ENCODE measurements at regions not wholly inside any gene's neighbourhood (a gene's known extent, or its start where the extent isn't known, plus 50 kb on each side); places are given as distances from the start of the nearest gene placed in this dataset.
"Not testable (repeated sequence)": the region's sequence is repeated elsewhere in the genome, so short reads cannot be mapped to it uniquely, and the experiment has no call there.

DNA sequence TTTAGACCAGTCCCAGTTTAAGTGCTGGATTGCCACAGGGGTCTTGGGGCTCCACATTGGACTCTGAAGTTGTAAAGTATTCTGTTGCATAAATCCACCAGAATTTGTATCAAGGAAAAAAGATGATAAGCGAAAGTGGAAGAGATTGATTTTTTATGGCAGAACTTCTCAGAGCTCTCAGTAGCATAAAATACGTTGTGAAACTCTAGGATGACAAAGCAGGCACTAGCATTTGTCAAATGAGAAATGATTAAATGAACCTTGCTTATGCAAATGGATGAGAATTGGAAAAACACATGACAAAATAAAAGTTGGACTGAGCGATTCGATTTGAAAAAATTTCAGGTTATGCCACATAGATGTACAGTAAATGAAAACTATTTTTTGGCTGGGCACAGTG lies 253.8 kb upstream of the RAB4A start:
- no peak for DNase-seq

DNA sequence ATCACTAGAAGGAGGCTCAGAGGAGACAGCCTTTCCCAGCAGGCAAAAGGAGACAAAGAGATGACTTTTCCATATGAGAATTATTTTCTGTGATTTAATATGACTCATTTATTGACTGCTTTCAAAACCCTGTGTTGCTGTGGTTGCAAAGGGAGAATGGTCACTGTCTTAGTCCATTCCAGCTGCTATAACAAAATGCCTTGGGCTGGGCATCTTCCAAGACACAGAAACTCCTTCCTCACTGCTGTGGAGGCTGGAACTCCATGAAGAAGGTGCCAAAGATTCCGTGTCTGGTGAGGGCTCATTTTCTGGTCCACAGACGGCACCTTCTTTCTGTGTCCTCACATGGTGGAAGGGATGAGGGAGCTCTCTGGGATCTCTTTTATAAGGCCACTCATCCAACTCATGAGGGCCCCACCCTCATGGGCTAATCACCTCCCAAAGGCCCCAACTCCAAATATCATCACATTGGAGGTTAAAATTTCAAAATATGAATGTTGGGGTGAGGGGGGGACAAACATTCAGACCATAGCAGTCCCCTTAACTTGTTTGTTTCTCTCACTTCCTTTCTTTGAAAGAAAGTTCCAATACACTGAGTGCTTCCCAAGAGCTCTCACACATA lies 252.1 kb upstream of the RAB4A start:
- DNase-seq, result no peak

DNA sequence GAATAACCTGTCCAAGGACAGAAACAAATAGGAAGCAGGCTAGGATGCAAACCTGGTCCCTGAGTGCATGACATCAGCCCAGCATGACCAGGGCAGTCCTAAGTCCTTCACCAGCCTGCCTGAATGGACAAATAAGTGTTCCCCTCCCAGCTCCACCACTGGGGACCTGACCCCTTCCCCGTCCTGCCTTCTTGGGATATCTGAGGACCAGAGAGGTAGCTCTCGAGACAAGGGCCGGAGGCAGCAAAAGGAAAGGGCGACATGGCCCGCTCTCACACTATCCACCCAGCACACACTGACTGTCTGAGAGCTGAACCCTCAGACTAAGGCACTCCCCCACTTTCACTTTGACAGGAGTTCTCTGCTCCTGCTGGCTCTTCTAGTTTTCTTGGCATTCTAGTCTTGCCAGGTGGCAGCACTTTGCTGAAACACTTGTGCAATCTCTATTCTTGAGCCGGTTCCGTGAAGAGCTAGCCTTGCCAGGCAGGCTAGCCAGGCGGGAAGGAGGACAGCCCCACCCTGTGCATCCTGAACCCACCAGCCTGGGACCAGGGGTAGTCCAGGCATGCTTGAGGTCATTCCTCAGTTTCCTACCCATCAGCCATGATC lies 251.1 kb upstream of the RAB4A start:
- no peak for DNase-seq

DNA sequence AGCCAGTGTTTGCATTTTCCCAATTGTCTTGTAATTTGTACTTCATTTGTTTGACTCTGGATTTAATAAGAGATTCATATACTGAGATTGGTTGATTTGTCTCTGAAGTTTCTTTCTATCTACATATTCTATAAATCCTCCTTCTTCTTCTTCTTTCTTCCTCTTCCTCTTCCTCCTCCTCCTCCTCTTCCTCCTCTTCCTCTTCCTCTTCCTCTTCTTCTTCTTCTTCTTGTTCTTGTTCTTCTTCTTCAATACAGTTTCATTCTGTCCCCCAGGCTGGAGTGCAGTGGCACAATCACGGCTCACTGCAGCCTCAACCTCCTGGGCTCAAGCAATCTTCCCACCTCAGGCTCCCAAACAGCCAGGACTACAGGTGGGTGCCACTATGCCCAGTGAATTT lies 249.9 kb upstream of the RAB4A start:
- not testable (repeated sequence) for DNase-seq

DNA sequence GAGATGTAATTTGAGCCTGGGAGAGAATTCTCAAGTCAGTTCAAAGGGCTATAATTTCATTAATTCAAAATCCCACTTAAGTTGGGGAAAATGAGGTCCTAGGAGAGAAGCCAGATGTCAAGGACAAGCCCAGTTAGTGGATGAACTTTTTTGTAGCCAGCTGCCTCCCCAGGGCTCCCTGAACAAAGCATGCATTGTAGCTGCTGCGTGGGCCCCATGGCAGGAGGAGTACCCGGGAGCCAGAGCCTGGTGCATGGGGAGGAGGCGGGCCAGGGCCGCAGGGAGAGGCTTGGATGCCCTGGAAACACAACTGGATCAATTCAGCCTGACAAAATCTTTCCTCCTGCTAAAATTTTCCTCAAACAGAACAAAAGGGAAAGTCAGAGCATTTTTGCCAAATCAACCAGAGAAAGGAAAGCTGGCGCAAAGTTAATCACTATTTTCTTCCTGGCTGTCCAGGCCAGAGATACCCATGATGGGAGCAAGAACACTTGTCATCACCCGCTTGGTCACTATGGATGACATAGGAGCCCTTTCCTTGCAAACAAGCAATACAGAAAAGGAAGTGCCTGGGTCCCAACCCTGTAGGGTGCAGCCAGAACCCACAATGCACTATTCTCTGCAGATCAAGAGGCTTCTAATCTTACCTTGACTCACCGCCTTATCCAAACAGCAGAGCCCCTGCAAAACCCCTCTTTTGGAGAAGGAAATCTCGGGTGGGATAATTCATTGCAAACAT lies 248.1 kb upstream of the RAB4A start:
- peak; percentile 62 for DNase-seq

DNA sequence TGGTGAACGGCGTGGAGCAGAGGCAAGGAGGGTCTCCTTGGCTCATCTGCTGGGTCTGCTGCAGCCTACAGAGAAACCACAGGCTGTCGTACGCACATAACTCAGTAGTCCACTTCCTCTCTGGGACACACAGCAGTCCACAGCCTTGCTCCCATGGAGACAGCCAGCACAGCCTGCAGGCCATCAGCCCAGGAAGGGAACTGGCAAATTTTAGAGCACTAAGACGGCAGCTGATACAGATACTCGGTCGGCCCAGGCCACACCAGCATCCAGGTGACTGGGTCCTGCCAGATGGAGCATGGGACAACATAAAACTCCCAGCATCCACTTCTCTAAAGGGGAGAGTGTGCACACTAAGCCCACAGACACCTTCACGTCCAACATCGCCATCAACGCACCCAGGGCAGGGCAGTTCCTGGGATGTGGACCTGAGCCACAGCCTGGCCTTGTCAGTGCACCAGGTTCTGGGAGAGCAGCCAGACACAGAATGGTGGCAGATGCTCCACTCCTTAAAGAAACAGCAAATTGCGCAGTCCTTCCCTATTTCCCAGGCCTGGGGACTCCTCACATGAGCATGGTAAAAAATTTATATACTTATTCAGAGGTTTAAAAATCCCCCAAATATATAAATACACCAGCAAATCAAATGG lies 247.1 kb upstream of the RAB4A start:
- DNase-seq, result no peak

DNA sequence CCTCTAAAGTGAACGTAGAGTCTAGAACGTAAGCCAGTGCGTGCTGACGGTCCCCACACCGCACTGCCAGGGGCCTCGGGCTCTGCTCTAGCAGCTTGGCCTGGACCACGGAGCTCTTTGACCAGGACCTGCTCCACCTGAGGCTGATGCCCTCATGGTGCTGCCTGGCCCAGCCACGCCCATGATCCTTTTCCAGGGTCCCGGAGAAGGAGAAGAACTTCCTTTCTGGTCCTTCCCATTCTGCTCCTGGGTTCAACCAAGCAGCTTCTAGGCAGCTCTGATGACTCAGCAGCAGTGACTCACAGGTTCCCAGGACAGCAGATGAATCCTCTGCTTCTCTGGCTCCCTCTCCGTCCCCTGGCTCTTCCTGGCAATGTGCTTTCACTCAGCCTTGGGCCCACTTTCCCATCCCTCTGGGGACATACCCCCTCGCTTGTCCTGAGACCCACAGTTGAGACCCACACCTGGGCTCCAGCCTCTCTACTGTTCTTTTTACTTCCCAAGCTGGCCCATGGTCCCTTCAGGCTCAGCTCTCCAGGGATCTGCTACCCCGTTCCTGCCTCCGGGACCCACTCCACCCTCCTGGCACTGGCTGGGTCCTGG lies 246.3 kb upstream of the RAB4A start:
- no peak for DNase-seq

DNA sequence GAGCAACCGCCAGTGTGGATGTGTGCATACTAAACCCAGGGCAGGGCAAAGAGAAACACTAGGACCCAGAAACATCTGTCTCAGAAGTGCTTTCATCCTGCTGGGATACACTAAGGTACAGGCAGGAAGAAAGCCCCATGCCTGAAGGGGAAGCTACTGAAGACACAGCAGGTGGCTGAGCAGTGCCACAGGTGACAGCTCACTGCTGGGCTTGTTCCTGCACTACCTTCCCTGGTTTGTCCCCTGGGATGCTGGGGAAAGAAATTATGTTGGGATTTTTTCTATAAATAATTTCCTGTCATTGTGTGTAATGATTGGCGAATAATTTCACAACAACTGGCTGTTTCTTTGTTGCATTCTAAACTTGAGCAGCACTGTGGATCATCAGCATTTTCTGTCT lies 245.3 kb upstream of the RAB4A start:
- no peak for DNase-seq

DNA sequence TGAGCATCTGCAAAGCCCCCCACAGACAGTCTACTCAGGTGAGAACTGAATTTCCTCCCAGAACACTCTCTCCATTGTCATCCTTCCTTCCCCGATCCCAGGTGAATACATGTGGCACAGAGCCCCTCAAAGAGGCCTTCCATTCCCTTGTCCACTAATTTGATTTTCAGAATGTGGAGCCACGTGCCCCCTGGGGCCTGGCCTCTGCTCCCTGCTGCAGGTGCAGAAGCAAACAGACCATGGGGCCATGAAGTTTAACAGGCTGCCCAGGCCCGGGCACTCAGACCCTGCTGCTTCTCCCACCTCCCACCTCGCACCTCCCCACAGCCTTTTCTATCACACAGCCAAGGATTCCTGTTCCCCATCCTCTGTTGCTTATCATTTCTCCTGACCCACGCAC lies 243.8 kb upstream of the RAB4A start:
- peak; percentile 21 for DNase-seq

DNA sequence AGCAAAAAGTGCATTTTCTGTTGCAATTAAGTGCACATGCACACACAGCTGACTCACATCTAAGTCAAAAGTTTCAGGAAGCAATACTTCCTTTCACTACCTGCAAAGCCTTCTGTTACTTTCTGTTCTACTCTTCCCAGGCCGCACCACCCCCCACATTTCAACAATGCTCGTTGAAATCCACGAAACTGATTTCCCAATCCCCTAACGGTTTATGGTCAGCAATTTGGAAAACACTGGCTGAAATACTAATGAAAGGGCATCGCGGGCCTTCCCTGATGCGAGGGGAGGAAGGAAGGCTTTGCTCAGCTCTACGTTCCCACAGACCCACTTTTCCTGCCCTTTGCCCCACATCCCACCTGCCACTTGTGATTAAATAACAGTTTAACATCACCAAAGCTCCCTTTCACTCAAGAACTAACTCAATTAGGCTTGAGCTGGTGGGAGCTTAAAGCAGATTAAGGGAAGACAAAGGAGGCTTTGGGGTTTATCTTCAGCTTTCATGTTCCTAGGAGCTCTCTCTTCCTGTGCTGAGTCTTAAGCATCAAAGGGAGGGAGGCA lies 243.2 kb upstream of the RAB4A start:
- peak; percentile 83 for DNase-seq

DNA sequence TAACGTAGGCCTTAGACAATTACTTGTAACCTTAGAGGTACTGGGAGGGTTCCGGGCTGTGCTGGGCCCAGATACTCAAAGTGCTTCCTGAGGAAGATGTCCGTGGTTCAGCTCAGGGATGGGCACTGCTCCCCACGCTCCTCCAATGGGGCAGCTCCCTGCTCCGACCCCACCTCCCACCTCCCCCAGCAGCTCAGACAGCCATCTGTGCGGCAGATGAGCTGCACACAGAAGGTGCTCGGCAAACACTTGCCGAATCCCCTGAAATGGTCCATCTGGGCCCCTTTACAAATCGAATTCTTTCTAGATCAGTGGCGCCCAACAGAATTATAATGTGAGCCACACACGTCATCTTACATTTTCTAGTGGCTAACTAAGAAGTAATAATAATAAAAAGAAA lies 242.4 kb upstream of the RAB4A start:
- DNase-seq, result peak; percentile 81

DNA sequence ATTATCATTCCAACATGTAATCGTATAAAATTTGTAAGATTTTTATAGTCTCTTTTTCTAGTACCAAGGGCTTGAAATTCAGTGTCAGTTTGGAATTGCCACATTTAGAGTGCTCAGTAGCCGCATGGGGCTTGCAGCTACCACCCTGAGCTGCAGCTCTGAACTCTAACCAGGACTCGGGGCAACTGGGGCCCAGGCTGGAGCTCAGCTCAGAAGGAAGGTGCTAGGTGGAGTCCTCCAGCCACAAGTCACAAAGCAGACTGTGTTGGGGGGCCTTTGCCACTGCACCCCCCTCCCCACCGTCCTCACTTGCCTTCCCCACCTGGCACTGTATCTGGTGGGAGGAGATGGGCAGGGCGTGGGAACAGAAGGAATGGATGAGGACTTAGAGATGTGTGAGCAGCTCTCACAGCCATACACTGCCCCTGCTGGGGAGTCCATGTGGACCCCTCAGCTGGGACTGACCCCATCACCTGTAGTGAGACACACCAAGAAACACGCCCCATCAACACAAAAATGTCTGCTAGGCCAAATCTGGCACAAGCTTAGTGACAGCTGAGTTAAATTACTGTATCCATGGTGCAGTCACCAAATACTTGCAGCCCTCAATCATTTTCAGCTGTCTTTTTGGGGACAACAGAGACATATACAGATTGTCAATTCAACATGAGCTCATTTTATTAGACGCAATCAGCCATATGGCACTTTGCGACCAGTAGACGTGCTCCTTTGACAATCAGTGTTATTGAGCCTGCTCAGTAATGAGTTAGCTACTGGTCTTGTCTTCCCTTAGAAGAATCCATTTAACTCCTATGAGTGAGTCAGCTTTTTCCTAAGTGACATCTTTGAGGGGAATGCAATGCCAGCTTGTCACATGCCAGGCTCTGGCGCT lies 241.7 kb upstream of the RAB4A start:
- peak; percentile 72 for DNase-seq

DNA sequence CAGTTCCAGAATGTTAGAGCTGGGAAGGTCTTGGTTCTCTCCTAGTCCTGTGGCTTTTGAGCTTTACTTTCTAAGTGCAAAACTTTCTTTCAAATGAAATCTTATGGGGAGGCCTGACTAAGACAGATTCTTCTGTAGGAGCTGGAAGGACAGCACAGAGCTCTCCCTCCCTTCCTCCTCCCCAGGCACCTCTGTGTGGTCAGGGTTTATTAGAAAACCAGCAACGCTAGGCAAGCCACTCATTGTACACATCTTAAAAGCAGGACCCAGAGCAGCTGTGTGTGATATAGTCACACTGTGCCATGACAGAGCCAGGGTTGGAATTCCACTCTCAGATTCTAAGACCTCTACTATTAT lies 241.1 kb upstream of the RAB4A start:
- no peak for DNase-seq

DNA sequence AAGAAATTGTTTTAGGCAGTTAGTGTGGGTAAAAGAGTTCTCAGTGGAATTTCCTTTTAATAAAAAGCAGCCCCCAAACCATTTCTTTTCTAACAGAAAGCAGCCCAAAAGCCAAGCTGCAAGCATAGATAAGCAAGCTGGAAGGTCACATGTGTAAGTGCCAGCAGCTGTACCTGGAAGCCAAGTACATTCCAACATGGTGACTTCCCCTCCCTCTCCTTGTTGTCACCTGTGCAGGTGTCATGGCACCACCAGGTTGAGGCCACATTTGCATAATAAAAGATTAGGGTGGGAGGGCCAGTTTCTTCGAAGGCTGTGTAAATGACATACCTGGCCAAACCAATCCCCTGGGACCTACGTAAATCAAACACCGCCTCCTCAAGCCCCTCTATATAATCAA lies 240.3 kb upstream of the RAB4A start:
- peak; percentile 17 for DNase-seq

DNA sequence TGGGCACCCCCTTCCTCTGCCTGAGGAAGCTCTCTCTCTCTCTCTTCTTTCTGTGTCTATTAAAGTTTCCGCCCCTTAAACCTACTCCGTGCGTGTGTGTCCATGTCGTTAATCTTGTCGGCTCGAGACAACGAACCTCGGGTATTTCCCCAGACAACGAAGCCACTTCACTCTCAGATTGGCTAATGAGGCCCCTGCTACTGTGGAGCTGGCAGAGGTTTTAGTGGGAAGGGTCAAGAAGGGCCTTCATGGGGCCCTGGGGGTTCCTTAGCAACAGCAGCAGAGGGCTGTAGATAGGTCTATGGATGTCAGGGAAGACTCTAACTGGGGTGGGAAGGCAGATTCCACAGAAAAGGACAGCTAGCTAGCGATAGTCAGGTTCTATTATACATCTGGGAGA lies 239.8 kb upstream of the RAB4A start:
- DNase-seq, result peak; percentile 74

DNA sequence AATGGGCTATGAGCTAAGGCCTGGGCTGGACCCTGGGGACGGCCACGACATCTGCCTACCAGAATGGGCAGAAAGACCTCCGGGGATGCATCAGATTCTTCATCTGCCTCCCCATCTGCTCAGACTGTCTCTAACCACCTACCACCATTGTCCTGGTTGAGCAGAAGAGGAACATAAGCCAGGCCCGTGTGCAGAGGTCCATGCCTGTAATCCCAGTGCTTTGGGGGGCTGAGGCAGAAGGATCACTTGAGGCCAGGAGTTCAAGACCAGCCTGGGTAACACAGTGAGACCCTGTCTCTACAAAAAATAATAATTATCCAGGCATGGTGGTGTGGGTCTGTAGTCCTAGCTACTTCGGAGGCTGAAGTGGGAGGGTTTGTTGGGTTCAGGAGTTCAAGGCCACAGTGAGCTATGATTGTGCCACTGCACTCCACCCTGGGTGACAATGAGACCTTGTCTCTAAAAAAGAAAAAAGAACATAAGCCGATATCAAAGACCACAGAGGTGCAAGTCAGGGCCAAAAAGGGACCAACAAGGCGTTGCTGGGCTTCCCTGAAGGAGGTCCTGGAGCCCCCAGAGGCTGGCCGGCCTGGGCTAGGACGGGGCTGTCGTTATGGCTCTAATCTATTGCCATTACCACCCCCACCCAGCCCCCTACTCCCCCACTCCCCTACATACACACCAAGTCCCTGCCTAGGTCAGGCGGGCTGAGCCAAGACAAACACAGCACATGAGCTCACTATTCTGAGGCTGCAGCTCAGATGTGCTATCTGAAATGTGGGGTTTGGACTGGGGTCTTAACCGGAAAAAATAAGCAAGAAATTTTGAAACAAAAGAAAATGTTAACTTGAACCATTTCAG lies 239.2 kb upstream of the RAB4A start:
- DNase-seq, result no peak

DNA sequence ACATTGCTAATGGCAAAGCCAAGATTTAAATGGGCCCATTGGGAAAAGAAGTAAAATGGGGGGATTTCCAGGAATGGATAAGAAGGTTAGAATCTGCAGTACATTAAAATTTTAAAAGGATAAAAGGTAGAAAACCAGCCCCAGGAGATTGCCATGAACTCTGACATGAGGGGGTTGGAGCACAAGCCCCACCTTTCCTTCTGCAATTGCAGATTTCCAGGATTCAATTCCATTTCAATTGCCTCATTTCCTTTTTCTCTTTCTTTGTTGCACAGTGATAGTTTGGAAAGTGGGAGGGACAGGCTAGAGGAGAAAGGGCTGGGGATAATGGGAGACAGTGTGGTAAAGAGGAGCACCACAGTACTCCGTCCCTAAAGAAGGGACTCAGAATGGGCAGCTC lies 238.5 kb upstream of the RAB4A start:
- DNase-seq, result peak; percentile 50

DNA sequence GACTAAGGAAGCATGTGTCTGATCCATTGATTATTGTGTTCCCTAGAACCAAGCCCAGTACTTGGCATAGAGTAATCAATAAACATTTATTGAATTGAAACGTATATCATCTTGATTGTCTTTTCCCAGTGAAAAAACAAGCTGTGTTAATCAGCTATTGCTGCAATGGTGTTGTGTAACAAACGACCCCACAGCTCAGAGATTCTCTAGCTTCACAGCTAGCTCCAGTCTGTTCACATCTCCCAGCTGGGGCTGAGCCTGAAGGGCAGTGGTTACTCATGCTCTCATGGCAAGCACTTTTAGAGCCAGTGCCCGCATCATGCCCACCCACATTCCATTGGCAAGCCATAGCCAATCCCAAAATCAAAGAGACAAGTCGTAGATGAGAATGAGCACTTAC lies 237.4 kb upstream of the RAB4A start:
- DNase-seq, result no peak

DNA sequence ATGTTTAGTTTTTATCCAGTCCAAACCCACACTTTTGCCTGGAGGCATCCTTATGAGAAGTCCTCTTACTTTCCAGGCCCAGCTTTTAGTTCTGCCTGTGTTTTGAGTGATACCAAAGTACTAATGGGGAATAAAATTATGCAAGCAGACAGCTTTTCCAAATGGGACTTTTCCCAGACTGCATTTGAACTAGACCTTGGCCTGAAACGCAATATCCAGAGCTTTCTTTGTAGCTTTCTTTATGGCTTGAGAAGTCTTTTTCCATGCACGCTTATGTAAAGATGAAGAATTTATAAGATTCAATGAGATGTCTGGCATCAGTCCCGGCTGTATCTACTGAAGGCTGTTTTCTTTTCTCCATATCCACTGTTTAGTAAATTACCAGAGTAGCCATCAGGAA lies 236.6 kb upstream of the RAB4A start:
- DNase-seq, result peak; percentile 52

DNA sequence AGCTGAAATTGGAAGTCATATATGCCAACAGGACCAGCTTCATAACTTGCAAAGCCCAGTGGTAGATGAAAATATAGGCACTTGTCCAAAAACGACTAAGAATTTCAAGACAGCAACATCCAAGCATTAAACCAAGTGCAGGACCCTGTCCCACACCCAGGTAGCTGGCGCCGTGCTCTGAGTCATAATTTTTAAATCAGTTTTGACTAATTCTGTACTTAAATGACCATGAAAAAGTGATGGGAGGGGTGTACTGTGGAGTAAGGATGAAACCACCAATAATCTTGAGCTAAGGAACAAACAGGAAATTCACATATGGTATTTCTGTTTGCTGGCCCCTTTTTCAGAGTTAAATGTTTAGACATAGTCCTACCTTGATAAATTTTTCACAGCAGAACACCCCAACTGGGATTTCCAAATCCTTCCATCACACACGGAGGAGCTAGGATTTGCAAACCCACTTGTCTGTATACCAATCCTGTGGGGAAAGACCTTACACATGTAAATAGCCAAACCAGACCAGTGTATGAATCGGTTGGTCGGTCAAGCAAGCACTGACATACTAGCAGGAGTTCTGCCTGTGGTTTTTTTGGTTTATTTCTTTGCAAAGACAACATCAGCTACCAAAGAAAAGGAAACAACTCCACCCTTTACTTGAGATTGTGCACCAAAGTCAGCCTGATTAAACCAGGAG lies 235.7 kb upstream of the RAB4A start:
- DNase-seq, result no peak

DNA sequence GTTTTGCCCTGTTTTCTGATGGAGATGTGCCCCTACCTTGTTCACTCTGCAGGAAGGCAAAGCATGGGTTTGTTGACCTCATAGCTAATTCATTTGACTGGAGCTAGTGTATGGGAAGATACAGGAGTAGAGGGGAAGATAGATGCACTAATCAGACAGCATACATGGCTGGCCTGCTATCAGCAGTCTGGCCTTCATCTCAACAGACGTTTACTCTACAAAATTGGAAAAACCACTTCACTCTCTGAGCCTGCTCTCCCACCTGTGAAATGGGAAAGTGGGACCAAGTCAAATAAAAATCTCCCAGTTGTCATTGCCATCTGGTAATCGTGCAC lies 235.2 kb upstream of the RAB4A start:
- DNase-seq, result no peak
